Suprapubic skin (tissue), 4 donors: ENCODE measurements at regions not wholly inside any gene's neighbourhood (a gene's known extent, or its start where the extent isn't known, plus 50 kb on each side); places are given as distances from the start of the nearest gene placed in this dataset.

Experiments
- EP300 ChIP-seq: sonication (generic); formaldehyde crosslinking; IDR thresholded peaks from one replicate; pipeline ENCODE4 v1.6.1; 2017; ENCODE audit warnings: antibody characterized with exemption
- POLR2A ChIP-seq, 2 donors: fragments of 450-650 bp; IDR thresholded peaks; one replicate each; pipeline ENCODE4 v1.6.1; 2017; ENCODE audit warnings: antibody characterized with exemption in 2 of 2, mild to moderate bottlenecking in 2 of 2, moderate library complexity in 2 of 2
- POLR2AphosphoS5 ChIP-seq, 3 donors: sonication (generic); formaldehyde crosslinking; IDR thresholded peaks; one replicate each; pipeline ENCODE4 v1.6.1; 2017; ENCODE audit warnings: antibody characterized with exemption in 3 of 3
- TF ChIP-seq, protein P1 (sequence below), 2 donors: fragments of 200-600 bp in 1 of 2; fragments of 450-650 bp in 1 of 2; sonication (generic) in 1 of 2; IDR thresholded peaks; one replicate each; pipeline ENCODE4 v1.5.1; 2016 to 2019; ENCODE audit warnings: antibody characterized with exemption in 2 of 2, mild to moderate bottlenecking in 1 of 2, moderate library complexity in 1 of 2

DNA sequence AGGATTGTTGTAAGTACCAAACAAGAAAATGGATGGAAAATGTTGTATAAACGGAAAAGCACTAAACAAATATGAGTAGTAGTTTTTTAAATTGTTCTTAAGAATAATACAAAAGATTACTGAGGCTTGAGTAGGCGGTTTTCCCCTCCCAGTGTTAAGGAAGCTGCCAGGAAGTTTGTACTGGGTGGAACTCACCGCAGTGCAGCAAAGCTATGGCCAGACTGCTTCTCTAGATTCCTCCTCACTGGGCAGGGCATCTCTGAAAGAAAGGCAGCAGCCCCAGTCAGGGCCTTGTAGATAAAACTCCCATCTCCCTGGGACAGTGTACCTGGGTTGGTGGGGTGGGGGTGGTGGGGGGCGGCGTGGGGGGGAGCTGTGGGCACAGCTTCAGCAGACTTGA is 58.7 kb downstream of the XCL2 start:
- TF ChIP-seq POLR2A (IDR thresholded peaks at IDR 0.05) = no peak
- TF ChIP-seq POLR2AphosphoS5 (IDR thresholded peaks at IDR 0.05) = no peak
- TF ChIP-seq, protein P1, sequence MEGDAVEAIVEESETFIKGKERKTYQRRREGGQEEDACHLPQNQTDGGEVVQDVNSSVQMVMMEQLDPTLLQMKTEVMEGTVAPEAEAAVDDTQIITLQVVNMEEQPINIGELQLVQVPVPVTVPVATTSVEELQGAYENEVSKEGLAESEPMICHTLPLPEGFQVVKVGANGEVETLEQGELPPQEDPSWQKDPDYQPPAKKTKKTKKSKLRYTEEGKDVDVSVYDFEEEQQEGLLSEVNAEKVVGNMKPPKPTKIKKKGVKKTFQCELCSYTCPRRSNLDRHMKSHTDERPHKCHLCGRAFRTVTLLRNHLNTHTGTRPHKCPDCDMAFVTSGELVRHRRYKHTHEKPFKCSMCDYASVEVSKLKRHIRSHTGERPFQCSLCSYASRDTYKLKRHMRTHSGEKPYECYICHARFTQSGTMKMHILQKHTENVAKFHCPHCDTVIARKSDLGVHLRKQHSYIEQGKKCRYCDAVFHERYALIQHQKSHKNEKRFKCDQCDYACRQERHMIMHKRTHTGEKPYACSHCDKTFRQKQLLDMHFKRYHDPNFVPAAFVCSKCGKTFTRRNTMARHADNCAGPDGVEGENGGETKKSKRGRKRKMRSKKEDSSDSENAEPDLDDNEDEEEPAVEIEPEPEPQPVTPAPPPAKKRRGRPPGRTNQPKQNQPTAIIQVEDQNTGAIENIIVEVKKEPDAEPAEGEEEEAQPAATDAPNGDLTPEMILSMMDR (IDR thresholded peaks at IDR 0.05) = no peak
- TF ChIP-seq EP300 = no peak
